8988T (cell line): ENCODE measurements at regions not wholly inside any gene's neighbourhood (a gene's known extent, or its start where the extent isn't known, plus 50 kb on each side); places are given as distances from the start of the nearest gene placed in this dataset.

Source experiments
- DNase-seq: peaks from one replicate; pipeline ENCODE4 v3.0.0; 2011

DNA sequence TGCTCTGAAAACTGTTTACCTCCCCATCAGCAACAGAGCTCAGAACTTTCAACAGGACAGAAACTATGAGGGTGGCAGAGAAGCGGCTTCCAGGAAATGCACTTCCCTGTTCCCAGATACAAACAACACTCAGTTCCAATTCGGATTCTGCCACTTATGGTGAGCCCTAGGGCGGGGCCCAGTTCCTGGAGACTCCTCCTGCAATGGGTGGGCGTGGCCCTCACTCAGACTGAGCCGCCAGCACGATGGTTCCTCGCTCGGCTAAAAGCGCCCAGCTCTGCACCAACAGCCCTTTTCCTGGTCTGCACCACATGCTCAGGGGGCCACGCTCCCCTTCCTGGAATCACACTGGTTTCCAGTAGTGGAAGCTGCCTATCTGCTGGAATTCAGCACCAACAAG lies 314.1 kb downstream of the CTTN start:
- DNase-seq = no peak

DNA sequence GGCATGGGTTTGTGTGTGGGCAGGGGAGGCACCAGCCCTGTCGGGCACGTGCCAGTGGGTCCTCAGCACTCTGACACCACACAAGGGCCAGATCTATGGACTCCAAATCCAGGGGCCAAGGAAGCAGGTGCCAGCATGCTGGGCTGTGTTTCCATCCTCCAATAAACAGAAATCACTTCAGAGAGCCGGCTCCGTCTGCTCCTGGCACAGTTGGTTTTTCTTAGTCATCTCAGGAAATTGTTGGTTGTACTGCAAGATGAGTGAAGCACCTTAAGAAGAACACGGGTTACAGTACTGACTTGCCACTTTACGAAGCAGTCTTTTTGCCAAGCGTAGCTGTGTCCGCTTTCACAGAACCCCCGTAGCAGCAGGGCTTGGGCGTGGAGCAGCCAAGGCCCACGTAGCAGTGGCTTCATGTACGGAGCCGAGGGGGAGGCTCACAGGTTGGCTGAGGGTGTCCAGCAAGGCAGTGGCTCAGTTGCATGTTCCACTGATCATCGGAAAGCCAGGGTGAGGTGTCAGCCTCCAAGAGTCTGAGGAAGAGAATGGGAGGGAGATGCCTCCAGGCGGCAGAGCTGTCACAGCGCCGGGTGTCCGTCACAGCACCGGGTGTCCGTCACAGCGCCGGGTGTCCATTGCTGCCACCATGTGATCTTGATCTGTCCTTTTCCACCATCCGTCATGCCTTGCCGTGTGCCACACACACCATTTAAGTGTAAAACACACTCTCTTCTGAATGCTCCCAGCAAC lies 314.9 kb downstream of the CTTN start:
- no peak for DNase-seq

DNA sequence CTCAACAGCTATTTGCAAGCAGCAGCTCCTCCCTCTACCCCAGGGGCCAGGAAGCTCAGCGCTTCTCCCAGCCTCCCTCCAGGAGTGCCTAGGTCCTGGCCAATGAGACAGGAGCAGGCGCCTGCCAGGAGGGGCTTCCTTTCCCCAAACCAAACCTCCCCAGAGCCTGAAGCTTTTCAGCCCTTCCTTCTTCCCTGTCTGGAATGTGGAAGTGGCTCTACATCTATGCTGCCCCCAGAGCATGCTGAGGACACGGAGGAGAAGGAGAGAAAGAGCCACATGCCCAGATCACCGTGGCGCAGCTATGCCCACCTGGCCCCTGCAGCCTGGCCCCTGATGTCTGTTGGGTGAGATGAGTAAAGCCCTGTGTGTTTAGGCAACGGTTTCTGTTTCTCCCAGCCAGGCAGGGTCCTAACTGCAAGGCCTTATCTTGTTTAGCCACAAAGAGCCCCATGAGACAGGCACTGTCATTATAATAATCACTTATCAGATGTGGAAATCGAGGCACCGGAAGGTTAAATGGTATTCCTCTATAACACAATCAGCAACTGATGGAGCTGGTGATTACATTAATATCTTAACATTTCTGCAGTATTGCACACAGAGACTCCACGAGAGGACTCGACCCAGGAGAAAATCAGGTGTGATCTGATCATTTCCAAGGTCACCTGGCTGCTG lies 315.8 kb downstream of the CTTN start:
- no peak for DNase-seq

DNA sequence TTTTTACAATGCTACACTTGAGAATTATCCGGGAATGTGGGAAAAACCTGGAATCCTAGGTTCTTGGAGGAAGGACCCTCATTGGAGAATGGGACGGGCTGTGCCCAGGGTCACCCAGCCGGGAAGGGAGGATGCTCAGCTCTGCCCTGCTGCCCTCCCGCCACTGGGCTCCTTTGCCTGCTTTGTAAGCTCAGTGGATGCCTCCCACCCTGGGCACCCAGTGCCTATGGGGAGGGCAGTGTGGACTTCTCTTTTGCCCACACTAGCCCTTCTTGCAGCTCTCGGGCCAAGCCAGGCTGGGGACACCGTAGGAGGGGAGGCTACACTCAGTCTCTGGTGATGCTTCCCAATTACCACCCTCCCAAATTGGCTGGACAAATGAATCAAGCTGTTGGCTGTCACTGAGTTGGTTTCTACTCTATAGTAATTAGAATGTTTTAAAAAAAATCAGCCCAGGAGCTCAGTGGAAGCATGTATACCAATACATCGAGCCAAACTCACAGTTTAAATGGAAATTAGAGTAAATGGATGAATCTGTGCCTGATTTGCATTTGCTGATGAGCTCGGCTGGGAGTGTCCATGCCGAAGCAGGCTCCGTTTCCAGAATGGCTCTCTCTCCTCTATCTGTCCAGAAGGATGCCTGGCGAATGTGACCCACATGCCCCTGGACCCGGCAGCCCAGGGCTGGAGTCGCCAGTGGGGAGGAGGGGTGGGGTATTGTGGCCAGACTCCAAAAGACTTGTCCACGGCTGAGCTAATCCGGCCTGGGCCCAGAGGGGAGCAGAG lies 317.0 kb downstream of the CTTN start:
- DNase-seq = no peak

DNA sequence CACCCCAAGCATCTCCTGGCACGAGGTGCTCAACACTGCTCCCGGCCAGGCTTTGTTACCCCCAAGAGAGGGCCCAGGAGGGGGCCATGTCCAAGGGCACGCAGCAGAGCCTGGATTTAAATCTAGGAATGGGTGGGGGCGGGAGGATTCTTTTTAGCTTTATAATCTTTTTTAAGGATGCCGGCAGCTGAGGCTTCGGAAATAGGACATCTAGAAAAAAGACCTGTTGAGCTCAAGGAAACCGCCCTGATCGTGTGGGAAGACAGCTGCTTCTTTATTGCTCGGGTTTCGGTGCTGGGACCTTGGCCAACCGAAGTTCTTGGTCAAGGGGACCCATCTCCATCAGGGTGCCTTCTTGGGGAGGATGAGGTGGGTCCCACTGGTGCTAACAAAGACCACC lies 317.9 kb downstream of the CTTN start:
- no peak for DNase-seq

DNA sequence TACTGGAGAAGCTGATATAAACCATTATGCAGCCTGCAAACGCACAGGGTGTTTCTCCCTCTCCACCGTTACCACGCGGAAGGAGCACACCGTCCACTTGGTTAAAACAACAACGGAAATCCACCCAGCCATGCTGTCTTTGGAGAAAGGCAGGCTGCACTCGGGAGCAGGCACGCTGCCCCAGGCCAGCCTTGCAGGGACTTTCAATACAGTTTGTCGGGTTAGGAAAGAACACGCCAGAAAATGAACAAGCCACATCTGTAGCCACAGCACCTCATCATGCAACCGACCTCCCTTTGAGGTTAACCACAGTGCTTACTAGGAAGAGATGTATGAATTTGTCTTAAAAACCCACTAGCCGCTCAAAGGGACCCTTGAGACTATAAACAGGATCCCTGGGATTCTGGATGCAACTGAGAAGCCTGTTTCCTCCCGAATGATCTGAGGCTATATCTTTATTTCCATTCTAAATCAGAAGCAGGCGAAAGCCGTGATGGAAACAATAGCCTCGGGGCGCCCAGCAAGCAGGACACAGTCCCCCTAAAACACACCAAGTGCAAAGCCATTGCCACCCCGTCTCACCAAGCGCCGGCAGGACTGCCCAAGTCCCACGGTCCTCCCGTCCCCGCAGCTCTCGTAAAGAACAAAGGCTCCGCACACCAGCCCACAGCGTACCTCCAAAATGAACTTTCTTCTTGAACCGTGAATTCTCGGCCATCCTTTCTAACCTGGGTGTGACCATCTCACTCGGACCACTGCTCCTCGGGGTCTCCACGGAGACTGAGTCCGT lies 318.9 kb downstream of the CTTN start:
- no peak for DNase-seq

DNA sequence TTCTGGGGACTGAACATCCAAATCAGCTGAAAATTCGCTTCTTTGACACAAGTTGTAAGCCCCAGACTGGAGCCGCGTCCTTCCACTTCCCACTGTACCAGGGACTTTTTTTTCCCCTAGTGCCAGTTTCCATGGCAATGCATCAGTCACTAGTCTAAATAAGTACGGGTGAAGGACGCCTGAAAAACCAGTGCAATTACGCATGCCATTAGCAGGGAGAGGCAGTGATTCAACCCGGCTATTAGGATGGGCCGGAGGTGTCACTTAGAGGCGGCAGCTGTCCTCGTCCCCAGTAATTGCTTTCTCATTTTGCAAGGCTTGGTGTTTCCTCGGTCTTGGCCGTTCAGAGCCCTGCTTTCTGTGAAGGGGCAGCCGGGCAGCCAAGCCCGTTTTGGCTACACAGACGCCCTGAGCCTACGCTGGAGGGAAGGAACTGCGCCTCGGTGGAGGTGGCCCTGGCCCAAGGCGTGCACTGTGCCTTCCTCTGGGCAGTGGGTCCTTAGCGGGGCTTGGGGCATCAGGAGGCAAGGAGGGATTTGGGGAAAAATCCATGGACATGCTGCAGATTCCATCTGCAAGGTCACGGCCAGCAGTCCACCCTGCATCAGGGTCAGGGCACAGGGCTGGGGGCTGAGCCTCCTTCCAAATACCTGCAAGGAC lies 319.7 kb downstream of the CTTN start:
- DNase-seq = no peak

DNA sequence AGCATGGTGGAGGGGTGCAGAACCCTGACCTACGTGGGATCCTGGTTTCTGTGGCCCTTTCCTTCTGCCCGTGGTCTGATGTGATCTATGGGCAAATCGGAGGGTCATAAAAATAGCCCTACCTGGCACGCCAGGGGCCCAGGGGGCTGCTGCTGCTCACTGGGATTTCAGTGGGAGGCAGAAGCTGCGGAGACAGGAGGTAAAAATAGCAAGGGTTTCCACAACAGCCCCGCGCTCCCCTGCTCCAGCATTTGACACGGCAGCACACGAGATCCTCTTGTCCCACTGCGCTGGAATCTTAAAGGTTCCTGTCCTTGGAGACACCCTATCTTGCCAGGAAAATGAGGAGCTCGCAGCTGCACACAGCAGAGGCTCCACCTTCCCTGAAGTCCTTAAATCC lies 321.2 kb downstream of the CTTN start:
- no peak for DNase-seq

DNA sequence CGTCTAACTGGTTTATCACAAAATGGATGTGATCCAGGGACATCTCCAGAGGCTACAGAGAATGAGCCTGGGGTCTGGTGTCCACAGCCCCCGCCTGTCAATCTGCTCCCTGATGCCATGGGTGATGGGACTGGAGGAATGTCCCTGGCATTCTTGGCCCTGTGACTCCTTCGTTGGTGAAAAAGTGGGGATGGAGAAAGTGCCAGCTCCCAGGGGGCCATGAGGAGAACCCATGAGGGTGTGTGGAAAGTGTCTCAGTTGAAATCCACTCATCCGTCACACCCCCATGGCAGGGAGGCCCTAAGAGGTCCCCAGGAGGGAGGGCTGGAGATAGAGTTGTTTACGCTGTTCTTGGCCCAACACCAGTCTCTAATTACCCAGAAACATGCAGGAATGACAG lies 322.0 kb downstream of the CTTN start:
- no peak for DNase-seq

DNA sequence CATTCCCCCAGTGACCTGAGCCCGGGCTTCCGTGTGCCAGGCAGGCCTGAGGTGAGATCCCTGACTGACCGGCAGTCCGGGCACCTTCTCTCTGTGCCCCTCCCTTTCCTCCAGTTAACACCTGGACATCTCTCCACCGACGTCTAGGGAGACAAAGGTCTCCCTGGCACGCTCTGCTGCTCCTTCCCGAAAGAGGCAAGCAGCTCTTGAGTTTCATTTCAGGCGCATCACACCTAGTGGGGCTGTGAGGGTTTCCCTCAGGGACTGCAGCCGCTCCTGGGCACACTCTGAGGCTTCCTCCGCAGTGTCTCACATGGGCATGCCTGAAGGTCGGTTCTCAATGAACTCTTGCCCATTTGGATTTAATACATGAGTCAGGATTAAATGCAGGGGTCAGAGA lies 322.7 kb downstream of the CTTN start:
- no peak for DNase-seq

DNA sequence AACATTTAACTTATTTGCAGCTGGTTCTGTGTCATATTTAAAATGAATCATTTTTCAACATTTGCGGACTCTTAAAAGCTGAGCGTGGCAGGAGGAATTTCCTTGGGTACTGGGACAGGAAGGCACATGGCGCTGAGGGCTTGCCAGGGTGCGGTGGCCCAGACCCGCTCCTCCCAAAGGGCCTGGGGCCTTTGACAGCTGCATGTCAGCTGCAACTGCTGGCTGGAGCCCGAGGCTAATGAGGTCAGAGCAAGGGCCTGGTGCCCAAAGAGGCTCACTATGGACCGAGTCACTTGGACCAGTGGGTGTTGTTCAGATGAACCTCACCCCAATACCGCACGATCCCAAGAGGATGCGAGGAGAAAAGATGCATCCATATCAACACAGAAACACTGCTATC lies 326.9 kb downstream of the CTTN start:
- no peak for DNase-seq

DNA sequence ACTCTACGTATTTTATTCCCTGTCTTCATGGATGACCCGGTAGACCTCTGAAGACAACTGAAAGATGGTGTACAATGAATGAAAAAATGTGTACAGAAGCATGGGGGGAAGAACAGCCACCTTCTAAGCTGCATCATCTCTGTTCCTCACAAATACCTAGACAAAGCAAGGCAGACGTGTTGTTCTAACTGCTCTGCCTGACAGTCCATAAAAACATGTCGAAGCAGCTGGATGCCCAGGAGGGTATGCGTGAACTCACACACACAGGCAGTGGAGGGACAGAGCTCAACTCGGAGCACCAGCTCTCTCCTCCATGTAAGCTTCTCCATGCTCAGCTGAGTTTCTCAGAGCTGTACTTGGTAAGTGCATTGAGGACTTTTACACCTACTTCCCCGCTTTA lies 327.4 kb downstream of the CTTN start:
- DNase-seq = no peak

DNA sequence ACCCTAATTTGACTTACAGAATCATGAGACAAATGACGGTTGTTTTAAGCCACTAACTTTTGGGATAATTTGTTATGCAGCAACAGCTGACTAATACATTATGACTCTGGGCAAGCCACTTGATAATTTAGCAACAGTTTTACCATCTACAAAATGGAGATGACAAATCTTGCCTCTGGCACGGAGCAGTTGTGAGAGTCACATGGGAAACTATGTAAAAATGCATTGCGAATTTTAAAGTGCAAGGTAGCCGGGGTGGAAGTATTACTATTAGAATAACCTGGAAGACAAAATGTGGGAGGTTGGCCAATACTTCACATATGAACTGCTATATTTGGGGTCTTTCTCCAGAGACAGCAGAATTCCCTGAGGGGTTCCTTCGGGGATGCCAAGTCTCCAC lies 328.7 kb downstream of the CTTN start:
- no peak for DNase-seq

DNA sequence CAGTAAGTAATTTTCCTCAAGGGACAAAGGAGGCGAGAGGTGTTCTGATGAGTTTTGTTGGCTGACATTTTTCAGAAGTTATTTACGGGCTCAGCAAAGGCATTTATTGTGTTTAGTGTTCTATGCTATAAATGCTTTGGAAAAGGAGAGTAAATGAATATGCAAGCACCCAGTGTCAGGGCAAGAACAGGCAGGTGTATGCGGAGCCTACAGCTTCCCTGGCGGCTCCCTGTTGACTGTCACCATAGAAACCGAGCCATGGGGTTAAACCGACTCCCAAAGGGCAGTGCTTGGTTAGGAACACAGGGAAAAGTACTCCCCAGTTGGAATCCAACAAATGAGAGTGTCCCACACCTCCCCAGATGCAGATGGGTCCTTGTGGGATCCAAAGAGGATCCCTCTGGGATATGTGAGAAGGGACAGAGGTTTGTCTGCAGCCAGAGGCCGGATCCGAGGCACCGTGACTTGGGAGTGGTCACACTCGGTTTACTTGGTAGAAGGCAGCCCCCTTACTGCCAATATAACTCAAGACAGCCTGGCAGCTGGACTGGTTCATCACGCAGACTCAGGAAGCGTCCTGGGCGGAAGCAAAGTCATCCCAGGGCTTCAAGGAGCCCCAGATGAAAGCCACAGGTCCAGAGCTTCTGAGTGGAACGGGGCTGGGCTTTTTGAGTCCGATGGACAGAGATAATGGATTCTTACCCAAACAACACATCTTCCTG lies 329.7 kb downstream of the CTTN start:
- DNase-seq = no peak

DNA sequence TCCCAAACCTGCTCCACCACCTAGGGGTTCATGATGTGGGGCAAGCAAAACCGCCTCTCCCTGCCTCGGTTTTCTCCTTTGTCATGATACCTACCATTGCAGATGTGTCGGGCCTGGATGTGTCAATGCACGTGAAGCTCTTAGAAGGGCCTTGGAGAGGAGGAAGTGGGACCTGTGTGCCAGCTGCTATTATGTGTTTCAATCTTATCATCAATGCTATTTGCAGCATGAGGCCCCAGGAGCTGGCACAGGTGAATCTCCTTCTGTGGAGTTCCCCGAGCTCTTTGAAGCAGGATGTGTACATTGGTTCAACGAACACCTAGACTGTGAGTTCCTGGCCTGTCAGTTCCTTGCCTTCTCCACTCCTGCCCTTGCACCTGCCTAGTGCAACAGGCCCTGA lies 331.6 kb downstream of the CTTN start:
- DNase-seq = no peak

DNA sequence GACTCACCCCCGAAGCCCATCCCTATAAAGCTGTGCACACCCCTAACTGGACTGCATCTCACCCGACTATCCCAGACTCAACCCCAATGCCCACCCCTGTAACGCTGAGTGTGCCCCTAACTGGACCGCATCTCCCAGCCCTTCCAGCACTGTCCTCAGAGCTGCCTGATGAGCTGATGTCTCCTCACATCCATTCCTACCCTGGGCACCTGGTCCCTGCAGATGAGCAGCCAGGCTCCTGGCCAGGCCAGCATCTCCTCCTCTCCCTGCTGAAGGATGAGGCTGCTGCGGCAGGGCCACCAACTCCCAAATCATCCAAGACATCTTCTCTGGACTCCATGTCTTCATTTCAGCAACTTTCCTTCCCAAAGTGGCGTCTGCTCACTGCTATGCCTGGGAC lies 332.1 kb downstream of the CTTN start:
- DNase-seq = no peak

DNA sequence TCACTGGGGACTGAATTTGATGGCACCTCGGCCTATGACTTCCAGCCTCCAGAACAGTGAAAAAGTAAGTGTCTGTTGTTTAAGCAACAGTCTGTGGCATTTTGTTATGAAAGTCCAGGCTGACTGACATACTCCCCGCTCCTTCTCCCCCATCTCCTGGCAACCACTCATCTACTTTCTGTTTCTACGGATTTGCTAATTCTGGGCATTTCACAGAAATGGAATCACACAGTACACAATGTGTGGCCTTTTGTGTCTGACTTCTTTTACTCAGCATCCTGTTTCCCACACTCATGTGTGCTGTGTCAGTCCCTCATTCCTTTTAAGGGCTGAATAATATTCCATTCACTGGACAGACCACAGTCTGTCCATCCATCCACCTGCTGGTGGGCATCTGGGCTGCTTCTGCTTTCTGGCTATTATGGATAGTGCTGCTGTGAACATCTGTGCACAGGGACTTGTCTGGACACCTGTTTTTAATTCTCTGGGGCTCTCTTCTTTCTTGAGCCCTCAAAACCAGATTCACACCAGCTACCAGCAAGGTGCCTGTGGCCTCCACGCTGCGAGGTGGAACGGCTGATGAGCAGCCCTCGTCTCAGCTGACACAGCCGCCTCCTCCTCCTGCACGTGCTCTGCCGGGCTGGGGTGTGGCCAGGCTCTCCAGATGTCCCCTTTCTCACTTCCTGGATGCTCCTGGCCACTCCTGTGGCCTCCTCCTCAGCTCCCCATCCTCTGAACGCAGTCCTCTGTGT lies 333.1 kb downstream of the CTTN start:
- no peak for DNase-seq

DNA sequence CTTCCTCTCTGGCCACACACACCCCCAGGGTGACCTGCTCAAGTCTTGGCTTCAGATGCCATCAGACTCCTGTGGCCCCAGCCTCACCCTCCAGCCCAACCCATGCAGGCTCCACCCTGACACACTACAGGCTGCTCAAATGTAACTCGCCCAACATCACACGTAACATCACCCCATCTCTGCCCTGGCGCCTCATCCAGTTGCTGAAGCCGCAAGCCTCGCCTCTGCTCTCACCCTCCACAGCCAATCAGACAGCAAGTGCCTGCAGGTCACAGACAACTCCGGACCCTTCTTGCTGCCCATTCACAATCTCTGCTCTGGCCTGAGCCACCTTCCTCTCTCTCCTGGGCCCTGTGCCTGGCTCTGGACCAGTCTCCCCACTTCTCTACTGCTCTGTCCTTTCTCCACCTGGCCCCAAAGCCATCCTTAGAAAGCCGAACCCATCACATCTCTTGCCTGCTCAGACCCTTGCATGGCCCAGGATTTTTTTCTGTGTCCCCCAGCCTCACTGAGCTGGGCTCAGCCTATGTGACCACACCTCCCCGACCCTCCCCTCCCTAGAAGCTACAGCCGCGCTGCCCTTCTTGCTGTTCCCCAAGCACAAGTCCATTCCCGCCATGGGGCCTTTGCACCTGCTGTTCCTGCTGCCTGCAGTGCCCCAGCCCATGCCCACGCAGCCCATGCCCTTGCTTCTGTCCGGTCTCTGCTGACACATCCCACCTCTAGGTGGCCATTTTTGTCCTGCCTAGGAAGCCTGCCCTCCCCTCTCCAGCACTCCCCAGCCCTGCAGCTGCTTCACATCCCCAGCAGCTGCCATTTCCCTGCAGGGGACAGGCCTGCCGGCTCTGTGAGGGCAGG lies 333.9 kb downstream of the CTTN start:
- no peak for DNase-seq

DNA sequence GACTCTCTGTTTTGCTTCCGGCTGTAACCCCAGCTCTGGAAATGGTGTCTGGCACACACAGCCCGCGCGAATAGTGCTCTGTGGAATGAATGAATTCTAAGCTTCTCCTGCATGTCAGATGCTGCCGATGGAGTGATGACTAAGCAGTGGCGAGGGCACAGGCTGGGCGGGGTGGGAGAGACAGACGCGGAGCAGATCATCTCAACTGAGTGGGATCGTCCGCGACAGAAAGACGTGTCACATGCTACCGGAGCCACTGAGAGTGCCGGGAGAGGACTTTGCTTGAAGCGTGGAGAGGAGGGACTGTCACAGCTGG lies 334.5 kb downstream of the CTTN start:
- DNase-seq = no peak
